Activated CD4-positive, alpha-beta T cell treated with anti-CD3 and anti-CD28 coated beads for 4 hours (primary cell): ENCODE measurements at regions not wholly inside any gene's neighbourhood (a gene's known extent, or its start where the extent isn't known, plus 50 kb on each side); places are given as distances from the start of the nearest gene placed in this dataset.
"Not testable (repeated sequence)": the region's sequence is repeated elsewhere in the genome, so short reads cannot be mapped to it uniquely, and the experiment has no call there.

Experiments
- DNase-seq, 2 donors: peaks; one replicate each; pipeline ENCODE4 v3.0.0-alpha.2; 2020

- not testable (repeated sequence) for DNase-seq
These were observed 162.6 kb upstream of the JADE1 start for GRCh38 chr4:128646893-128647292.

- not testable (repeated sequence) for DNase-seq
These were observed 164.5 kb upstream of the JADE1 start for GRCh38 chr4:128644693-128645654.

GRCh38 chr4:128644107-128644506 lies 165.4 kb upstream of the JADE1 start:
- not testable (repeated sequence) for DNase-seq

GRCh38 chr4:128641566-128641965 lies 167.9 kb upstream of the JADE1 start:
- DNase-seq = not testable (repeated sequence)

- DNase-seq = no peak
These were observed 169.8 kb upstream of the JADE1 start for GRCh38 chr4:128639541-128640270.

- no peak for DNase-seq
These were observed 172.6 kb upstream of the JADE1 start for GRCh38 chr4:128636906-128637305.

GRCh38 chr4:128635955-128636560 lies 173.4 kb upstream of the JADE1 start:
- no peak for DNase-seq

GRCh38 chr4:128635141-128635954 lies 174.2 kb upstream of the JADE1 start:
- DNase-seq = no peak

- DNase-seq = no peak
These were observed 176.4 kb upstream of the JADE1 start for GRCh38 chr4:128633067-128633466.

GRCh38 chr4:128630871-128631270 lies 178.6 kb upstream of the JADE1 start:
- DNase-seq = no peak

GRCh38 chr4:128623508-128624215 lies 185.8 kb upstream of the JADE1 start:
- DNase-seq = no peak

- DNase-seq = not testable (repeated sequence)
These were observed 189.1 kb upstream of the JADE1 start for GRCh38 chr4:128620279-128620965.

GRCh38 chr4:128615197-128615596 lies 194.3 kb upstream of the JADE1 start:
- no peak for DNase-seq

- no peak for DNase-seq
These were observed 201.5 kb upstream of the JADE1 start for GRCh38 chr4:128608006-128608405.

- DNase-seq = no peak
These were observed 203.3 kb upstream of the JADE1 start for GRCh38 chr4:128606173-128606572.

GRCh38 chr4:128604840-128605239 lies 204.7 kb upstream of the JADE1 start:
- DNase-seq = no peak

- no peak for DNase-seq
These were observed 205.3 kb upstream of the JADE1 start for GRCh38 chr4:128604204-128604603.

GRCh38 chr4:128603081-128603480 lies 206.4 kb upstream of the JADE1 start:
- no peak for DNase-seq

GRCh38 chr4:128601991-128602695 lies 207.4 kb upstream of the JADE1 start:
- no peak for DNase-seq
